NCI-H748 (cell line): ENCODE measurements at regions not wholly inside any gene's neighbourhood (a gene's known extent, or its start where the extent isn't known, plus 50 kb on each side); places are given as distances from the start of the nearest gene placed in this dataset.
A peak's percentile ranks its signal among the peaks of the same experiment; 100 is the strongest.
"Not testable (repeated sequence)": the region's sequence is repeated elsewhere in the genome, so short reads cannot be mapped to it uniquely, and the experiment has no call there.

ENCODE experiments used
- DNase-seq: peaks from one replicate; lab custom pipeline; 2025; ENCODE audit not compliant: unreplicated experiment; lab: John Stamatoyannopoulos, UW

GRCh38 chr13:55560331-55560730, 1580.4 kb upstream of the PRR20A start:
- no peak for DNase-seq

- no peak for DNase-seq
Observed at GRCh38 chr13:55563267-55563666, 1577.5 kb upstream of the PRR20A start.

- DNase-seq: no peak
Observed at GRCh38 chr13:55566334-55566733, 1574.4 kb upstream of the PRR20A start.

- DNase-seq: no peak
Observed at GRCh38 chr13:55566779-55567178, 1573.9 kb upstream of the PRR20A start.

- no peak for DNase-seq
Observed at GRCh38 chr13:55567721-55568625, 1572.7 kb upstream of the PRR20A start.

- DNase-seq: no peak
Observed at GRCh38 chr13:55569082-55569481, 1571.6 kb upstream of the PRR20A start.

GRCh38 chr13:55569514-55569913, 1571.2 kb upstream of the PRR20A start:
- DNase-seq: no peak

- DNase-seq: no peak
Observed at GRCh38 chr13:55570371-55570770, 1570.3 kb upstream of the PRR20A start.

- DNase-seq: no peak
Observed at GRCh38 chr13:55571237-55571867, 1569.4 kb upstream of the PRR20A start.

GRCh38 chr13:55572408-55572807, 1568.3 kb upstream of the PRR20A start:
- no peak for DNase-seq

- no peak for DNase-seq
Observed at GRCh38 chr13:55572862-55573261, 1567.9 kb upstream of the PRR20A start.

- DNase-seq: no peak
Observed at GRCh38 chr13:55573565-55573964, 1567.2 kb upstream of the PRR20A start.

GRCh38 chr13:55576389-55576788, 1564.3 kb upstream of the PRR20A start:
- no peak for DNase-seq

- peak; percentile 64 for DNase-seq
Observed at GRCh38 chr13:55577082-55577846, 1563.5 kb upstream of the PRR20A start.

- DNase-seq: no peak
Observed at GRCh38 chr13:55577847-55578210, 1562.9 kb upstream of the PRR20A start.

GRCh38 chr13:55582294-55582693, 1558.4 kb upstream of the PRR20A start:
- DNase-seq: not testable (repeated sequence)

GRCh38 chr13:55583953-55584593, 1556.6 kb upstream of the PRR20A start:
- DNase-seq: no peak

- no peak for DNase-seq
Observed at GRCh38 chr13:55602784-55603183, 1537.9 kb upstream of the PRR20A start.

GRCh38 chr13:55606045-55606665, 1534.6 kb upstream of the PRR20A start:
- DNase-seq: no peak

- DNase-seq: no peak
Observed at GRCh38 chr13:55613429-55614187, 1527.1 kb upstream of the PRR20A start.
